GM23338 (cell line): ENCODE measurements at regions not wholly inside any gene's neighbourhood (a gene's known extent, or its start where the extent isn't known, plus 50 kb on each side); places are given as distances from the start of the nearest gene placed in this dataset.

Source experiments
- ATAC-seq: fragments of 200-7000 bp; cut with Tn5 transposase; 3 replicates; pipeline ENCODE4 v1.9.1; 2020
- DNase-seq: peaks from one replicate; pipeline ENCODE4 v3.0.0-alpha.2; 2015; ENCODE audit warnings: low spot score
- H2AFZ ChIP-seq: fragments of 200-600 bp; sonication (generic); 2 replicates; pipeline ENCODE4 v1.8.0; 2016; ENCODE audit warnings: antibody characterized with exemption, mild to moderate bottlenecking, moderate library complexity
- H3F3A ChIP-seq: fragments of 200-600 bp; sonication (generic); replicated peaks from 2 replicates; pipeline ENCODE4 v1.8.0; 2017; ENCODE audit warnings: antibody characterized with exemption, mixed run types, low read depth
- H3K27ac ChIP-seq: fragments of 200-600 bp; sonication (generic); 2 replicates; pipeline ENCODE4 v1.6.1; 2016; ENCODE audit warnings: low read depth
- H3K27me3 ChIP-seq: fragments of 200-600 bp; sonication (generic); 2 replicates; pipeline ENCODE4 v1.8.0; 2016; ENCODE audit warnings: mild to moderate bottlenecking, mixed run types, moderate library complexity; ENCODE audit not compliant: insufficient read depth
- H3K36me3 ChIP-seq: fragments of 200-600 bp; sonication (generic); 2 replicates; pipeline ENCODE4 v1.8.0; 2016; ENCODE audit warnings: mild to moderate bottlenecking; ENCODE audit not compliant: insufficient read depth
- H3K4me1 ChIP-seq: fragments of 200-600 bp; sonication (generic); 2 replicates; pipeline ENCODE4 v1.8.0; 2016; ENCODE audit warnings: mild to moderate bottlenecking, moderate library complexity; ENCODE audit not compliant: insufficient read depth
- H3K4me2 ChIP-seq: fragments of 200-600 bp; sonication (generic); 2 replicates; pipeline ENCODE4 v1.7.1; 2017; ENCODE audit warnings: mixed run types
- H3K4me3 ChIP-seq: fragments of 200-600 bp; sonication (generic); 2 replicates; pipeline ENCODE4 v1.6.1; 2016; ENCODE audit warnings: mixed run types
- H3K79me2 ChIP-seq: fragments of 200-600 bp; sonication (generic); replicated peaks from 2 replicates; pipeline ENCODE4 v1.8.0; 2017; ENCODE audit warnings: mild to moderate bottlenecking; ENCODE audit not compliant: insufficient read depth
- H3K9me2 ChIP-seq: fragments of 200-600 bp; sonication (generic); 2 replicates; pipeline ENCODE4 v1.8.0; 2017; ENCODE audit not compliant: insufficient read depth
- H4K20me1 ChIP-seq: fragments of 200-600 bp; sonication (generic); replicated peaks from 2 replicates; pipeline ENCODE4 v1.8.0; 2017; ENCODE audit warnings: mild to moderate bottlenecking; ENCODE audit not compliant: insufficient read depth
- H3K27ac Mint-ChIP-seq: 2 replicates; pipeline ENCODE4 v1.8.0; 2020; ENCODE audit warnings: inconsistent platforms, mild to moderate bottlenecking, moderate library complexity, mixed read lengths
- H3K27me3 Mint-ChIP-seq: 3 replicates; pipeline ENCODE4 v1.8.0; 2022; ENCODE audit warnings: low read depth, mild to moderate bottlenecking, moderate library complexity, mixed read lengths, inconsistent platforms; ENCODE audit not compliant: insufficient read depth, poor library complexity
- H3K36me3 Mint-ChIP-seq: 3 replicates; pipeline ENCODE4 v1.8.0; 2021; ENCODE audit warnings: low read depth, mild to moderate bottlenecking, inconsistent platforms, moderate library complexity, mixed read lengths
- H3K4me1 Mint-ChIP-seq: 3 replicates; pipeline ENCODE4 v1.8.0; 2020; ENCODE audit warnings: mild to moderate bottlenecking, inconsistent platforms, mixed read lengths
- H3K4me3 Mint-ChIP-seq: 3 replicates; pipeline ENCODE4 v1.8.0; 2021; ENCODE audit warnings: moderate library complexity, mild to moderate bottlenecking, inconsistent platforms, mixed read lengths
- H3K9me3 Mint-ChIP-seq: 3 replicates; pipeline ENCODE4 v1.8.0; 2020; ENCODE audit warnings: moderate library complexity, mild to moderate bottlenecking, inconsistent platforms, mixed read lengths
- EZH2phosphoT487 ChIP-seq: fragments of 200-600 bp; sonication (generic); IDR thresholded peaks from one replicate; pipeline ENCODE4 v1.8.1; 2018; ENCODE audit warnings: antibody characterized with exemption; ENCODE audit not compliant: unreplicated experiment
- NANOG ChIP-seq: IDR thresholded peaks from 2 replicates; pipeline ENCODE4 v1.6.1; 2016; ENCODE audit warnings: antibody characterized with exemption, borderline replicate concordance
- POLR2AphosphoS5 ChIP-seq: IDR thresholded peaks from 2 replicates; pipeline ENCODE4 v1.6.1; 2016; ENCODE audit warnings: antibody characterized with exemption, low read depth
- TF ChIP-seq, protein P1 (sequence below): fragments of 250-450 bp; sonication (Bioruptor Pico); IDR thresholded peaks from 2 replicates; pipeline ENCODE4 v1.5.0; 2020; ENCODE audit warnings: mild to moderate bottlenecking, moderate library complexity
- TF ChIP-seq, protein P2 (sequence below): IDR thresholded peaks from 2 replicates; pipeline ENCODE4 v1.6.1; 2016; ENCODE audit warnings: antibody characterized with exemption
- TF ChIP-seq, protein P3 (sequence below): IDR thresholded peaks from one replicate; pipeline ENCODE4 v1.6.1; 2018; ENCODE audit warnings: antibody characterized with exemption; ENCODE audit not compliant: unreplicated experiment

DNA sequence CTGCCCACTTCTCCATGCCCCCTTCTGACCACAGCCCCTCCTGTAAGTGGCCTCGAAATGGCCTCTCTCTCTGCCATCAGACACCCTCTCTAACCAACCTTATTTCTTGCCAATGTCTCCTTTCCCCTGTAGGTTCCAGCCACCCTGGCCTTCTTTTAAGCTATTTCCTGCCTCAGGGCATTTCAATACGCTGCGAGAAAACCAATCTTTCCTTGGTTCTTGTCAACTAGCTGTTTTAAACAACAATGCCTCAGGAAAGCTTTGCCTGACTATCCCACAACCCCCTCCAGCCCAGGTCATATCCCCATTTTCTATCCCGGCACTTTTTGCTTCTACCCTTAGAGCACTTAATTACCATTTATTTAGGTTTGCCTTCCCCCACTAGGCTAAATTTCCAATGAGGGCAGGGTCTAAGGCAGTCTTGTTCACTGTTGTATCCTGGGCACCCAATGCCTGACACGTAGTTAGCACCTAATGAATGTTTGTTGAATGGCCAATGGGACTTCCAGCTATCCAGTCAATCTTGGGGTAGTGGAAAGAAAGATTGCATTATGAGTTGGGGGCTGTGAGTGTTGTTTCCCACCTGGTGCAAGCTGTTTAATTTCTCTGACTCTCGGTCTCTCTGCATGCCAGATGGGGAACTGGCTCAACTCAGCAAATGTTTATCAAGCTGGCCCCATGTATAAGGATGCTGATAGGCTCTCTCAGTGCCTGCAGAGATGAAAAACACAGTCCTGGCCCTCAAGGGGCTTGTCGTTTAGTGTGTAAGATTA is 291.2 kb downstream of the SRBD1 start (continued):
- TF ChIP-seq, protein P1, sequence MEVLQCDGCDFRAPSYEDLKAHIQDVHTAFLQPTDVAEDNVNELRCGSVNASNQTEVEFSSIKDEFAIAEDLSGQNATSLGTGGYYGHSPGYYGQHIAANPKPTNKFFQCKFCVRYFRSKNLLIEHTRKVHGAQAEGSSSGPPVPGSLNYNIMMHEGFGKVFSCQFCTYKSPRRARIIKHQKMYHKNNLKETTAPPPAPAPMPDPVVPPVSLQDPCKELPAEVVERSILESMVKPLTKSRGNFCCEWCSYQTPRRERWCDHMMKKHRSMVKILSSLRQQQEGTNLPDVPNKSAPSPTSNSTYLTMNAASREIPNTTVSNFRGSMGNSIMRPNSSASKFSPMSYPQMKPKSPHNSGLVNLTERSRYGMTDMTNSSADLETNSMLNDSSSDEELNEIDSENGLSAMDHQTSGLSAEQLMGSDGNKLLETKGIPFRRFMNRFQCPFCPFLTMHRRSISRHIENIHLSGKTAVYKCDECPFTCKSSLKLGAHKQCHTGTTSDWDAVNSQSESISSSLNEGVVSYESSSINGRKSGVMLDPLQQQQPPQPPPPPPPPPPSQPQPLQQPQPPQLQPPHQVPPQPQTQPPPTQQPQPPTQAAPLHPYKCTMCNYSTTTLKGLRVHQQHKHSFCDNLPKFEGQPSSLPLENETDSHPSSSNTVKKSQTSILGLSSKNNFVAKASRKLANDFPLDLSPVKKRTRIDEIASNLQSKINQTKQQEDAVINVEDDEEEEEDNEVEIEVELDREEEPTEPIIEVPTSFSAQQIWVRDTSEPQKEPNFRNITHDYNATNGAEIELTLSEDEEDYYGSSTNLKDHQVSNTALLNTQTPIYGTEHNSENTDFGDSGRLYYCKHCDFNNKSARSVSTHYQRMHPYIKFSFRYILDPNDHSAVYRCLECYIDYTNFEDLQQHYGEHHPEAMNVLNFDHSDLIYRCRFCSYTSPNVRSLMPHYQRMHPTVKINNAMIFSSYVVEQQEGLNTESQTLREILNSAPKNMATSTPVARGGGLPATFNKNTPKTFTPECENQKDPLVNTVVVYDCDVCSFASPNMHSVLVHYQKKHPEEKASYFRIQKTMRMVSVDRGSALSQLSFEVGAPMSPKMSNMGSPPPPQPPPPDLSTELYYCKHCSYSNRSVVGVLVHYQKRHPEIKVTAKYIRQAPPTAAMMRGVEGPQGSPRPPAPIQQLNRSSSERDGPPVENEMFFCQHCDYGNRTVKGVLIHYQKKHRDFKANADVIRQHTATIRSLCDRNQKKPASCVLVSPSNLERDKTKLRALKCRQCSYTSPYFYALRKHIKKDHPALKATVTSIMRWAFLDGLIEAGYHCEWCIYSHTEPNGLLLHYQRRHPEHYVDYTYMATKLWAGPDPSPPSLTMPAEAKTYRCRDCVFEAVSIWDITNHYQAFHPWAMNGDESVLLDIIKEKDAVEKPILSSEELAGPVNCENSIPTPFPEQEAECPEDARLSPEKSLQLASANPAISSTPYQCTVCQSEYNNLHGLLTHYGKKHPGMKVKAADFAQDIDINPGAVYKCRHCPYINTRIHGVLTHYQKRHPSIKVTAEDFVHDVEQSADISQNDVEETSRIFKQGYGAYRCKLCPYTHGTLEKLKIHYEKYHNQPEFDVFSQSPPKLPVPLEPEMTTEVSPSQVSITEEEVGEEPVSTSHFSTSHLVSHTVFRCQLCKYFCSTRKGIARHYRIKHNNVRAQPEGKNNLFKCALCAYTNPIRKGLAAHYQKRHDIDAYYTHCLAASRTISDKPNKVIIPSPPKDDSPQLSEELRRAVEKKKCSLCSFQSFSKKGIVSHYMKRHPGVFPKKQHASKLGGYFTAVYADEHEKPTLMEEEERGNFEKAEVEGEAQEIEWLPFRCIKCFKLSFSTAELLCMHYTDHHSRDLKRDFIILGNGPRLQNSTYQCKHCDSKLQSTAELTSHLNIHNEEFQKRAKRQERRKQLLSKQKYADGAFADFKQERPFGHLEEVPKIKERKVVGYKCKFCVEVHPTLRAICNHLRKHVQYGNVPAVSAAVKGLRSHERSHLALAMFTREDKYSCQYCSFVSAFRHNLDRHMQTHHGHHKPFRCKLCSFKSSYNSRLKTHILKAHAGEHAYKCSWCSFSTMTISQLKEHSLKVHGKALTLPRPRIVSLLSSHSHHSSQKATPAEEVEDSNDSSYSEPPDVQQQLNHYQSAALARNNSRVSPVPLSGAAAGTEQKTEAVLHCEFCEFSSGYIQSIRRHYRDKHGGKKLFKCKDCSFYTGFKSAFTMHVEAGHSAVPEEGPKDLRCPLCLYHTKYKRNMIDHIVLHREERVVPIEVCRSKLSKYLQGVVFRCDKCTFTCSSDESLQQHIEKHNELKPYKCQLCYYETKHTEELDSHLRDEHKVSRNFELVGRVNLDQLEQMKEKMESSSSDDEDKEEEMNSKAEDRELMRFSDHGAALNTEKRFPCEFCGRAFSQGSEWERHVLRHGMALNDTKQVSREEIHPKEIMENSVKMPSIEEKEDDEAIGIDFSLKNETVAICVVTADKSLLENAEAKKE (CRISPR knock-in tag) = no peak
- TF ChIP-seq, protein P2, sequence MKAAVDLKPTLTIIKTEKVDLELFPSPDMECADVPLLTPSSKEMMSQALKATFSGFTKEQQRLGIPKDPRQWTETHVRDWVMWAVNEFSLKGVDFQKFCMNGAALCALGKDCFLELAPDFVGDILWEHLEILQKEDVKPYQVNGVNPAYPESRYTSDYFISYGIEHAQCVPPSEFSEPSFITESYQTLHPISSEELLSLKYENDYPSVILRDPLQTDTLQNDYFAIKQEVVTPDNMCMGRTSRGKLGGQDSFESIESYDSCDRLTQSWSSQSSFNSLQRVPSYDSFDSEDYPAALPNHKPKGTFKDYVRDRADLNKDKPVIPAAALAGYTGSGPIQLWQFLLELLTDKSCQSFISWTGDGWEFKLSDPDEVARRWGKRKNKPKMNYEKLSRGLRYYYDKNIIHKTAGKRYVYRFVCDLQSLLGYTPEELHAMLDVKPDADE = no peak

DNA sequence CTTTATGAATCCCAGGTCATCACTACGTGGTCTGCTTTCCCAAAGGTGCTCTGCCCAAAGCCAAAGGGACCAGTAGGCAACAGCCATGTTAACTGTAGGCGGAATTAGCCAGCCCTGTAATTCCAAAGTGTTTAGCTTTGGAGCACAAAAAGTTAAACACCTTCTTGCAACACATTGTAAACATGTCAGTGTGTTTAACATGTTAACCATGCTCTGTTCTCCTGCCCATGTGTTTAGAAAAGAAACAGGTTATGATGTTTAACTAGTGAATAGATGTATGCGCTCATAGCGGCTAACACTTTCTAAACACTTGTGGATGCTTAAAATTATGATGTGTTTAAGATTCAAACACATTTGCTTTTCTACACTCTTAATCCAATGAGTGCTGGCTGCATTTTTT is 292.4 kb downstream of the SRBD1 start:
- Mint-ChIP-seq H3K9me3 (peaks cover 8% of the 10 kb centered on the region), H3K27me3 (peaks cover 2% of the 10 kb centered on the region), H3K4me1 (peaks cover 8% of the 10 kb centered on the region; the same call in 2 of the 3 replicates), H3K4me3 (no peak overlapping the region), H3K36me3 (no peaks in the 10 kb centered on the region; the same call in 2 of the 3 replicates), H3K27ac (no peak overlapping the region)
- peaks cover 10% of the 10 kb centered on the region; the same call in 1 of the 2 replicates for H3K4me1 ChIP-seq
- DNase-seq = no peak
- no peak overlapping the region for H3K27ac ChIP-seq
- ATAC-seq = no peak
- H3K79me2 ChIP-seq = no peaks in the 10 kb centered on the region
- H3K9me2 ChIP-seq = peaks cover 4% of the 10 kb centered on the region; the same call in 1 of the 2 replicates
- no peak overlapping the region for H3K4me3 ChIP-seq
- no peak overlapping the region for H2AFZ ChIP-seq
- H3K4me2 ChIP-seq = no peak overlapping the region
- H3K36me3 ChIP-seq = no peaks in the 10 kb centered on the region; the same call in 1 of the 2 replicates
- no peaks in the 10 kb centered on the region for H4K20me1 ChIP-seq
- no peaks in the 10 kb centered on the region for H3F3A ChIP-seq
- H3K27me3 ChIP-seq = no peaks in the 10 kb centered on the region
- TF ChIP-seq, protein P3, sequence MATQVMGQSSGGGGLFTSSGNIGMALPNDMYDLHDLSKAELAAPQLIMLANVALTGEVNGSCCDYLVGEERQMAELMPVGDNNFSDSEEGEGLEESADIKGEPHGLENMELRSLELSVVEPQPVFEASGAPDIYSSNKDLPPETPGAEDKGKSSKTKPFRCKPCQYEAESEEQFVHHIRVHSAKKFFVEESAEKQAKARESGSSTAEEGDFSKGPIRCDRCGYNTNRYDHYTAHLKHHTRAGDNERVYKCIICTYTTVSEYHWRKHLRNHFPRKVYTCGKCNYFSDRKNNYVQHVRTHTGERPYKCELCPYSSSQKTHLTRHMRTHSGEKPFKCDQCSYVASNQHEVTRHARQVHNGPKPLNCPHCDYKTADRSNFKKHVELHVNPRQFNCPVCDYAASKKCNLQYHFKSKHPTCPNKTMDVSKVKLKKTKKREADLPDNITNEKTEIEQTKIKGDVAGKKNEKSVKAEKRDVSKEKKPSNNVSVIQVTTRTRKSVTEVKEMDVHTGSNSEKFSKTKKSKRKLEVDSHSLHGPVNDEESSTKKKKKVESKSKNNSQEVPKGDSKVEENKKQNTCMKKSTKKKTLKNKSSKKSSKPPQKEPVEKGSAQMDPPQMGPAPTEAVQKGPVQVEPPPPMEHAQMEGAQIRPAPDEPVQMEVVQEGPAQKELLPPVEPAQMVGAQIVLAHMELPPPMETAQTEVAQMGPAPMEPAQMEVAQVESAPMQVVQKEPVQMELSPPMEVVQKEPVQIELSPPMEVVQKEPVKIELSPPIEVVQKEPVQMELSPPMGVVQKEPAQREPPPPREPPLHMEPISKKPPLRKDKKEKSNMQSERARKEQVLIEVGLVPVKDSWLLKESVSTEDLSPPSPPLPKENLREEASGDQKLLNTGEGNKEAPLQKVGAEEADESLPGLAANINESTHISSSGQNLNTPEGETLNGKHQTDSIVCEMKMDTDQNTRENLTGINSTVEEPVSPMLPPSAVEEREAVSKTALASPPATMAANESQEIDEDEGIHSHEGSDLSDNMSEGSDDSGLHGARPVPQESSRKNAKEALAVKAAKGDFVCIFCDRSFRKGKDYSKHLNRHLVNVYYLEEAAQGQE = no peak
- TF ChIP-seq POLR2AphosphoS5 (no peak), EZH2phosphoT487 (no peak), NANOG (no peak)
